Epithelial cell of proximal tubule (primary cell): ENCODE measurements at regions not wholly inside any gene's neighbourhood (a gene's known extent, or its start where the extent isn't known, plus 50 kb on each side); places are given as distances from the start of the nearest gene placed in this dataset.

ENCODE experiments used
- DNase-seq: peaks from one replicate; pipeline ENCODE4 v3.0.0-alpha.2; 2011; ENCODE audit warnings: low read depth
- H3K4me3 ChIP-seq: 2 replicates; pipeline ENCODE4 v1.5.1; 2011; ENCODE audit warnings: low read depth, mild to moderate bottlenecking, low read length
- TF ChIP-seq, protein P1 (sequence below): conservative IDR thresholded peaks from 2 replicates; pipeline ENCODE4 v1.5.1; 2012; ENCODE audit warnings: low read depth, mild to moderate bottlenecking, low read length

DNA sequence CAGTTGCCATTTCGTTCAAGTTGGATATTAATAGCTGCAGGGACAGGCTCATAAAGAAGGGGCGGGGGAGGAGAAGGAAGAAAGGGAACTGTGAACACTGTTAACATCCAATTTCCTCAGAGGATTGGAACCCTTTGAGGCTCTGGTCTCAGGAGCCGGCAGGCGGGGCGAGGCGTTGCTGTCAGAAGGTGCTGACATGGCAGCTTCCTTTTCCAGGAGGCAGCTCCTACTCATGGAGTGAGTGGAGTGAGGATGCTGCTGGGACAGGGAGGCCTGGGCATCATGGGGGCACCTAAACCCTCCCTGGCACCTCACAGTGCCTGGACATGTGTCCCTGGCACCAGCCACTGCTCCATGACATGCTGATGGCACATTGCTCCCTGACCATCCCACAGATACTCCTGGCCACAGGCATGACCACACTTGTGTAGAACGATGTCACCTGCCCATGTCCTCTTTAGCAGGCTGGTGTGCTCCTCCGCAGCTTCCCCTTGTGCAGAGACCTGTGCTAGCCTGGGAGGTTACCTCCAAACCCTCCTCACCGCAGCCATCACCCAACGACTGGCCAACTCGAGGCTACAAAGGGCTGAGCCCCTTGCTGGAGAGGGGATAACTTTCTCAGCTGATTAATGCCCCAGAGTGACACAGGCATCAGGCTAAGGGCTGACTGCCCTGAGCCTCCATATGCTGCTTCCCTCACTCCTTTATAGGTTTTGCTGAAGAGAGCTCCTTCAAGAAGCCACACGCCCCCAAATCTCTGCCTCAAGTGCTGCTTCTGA lies 79.6 kb upstream of the NECTIN1 start:
- no peak for DNase-seq
- H3K4me3 ChIP-seq, result no peak overlapping the region
- TF ChIP-seq, protein P1, sequence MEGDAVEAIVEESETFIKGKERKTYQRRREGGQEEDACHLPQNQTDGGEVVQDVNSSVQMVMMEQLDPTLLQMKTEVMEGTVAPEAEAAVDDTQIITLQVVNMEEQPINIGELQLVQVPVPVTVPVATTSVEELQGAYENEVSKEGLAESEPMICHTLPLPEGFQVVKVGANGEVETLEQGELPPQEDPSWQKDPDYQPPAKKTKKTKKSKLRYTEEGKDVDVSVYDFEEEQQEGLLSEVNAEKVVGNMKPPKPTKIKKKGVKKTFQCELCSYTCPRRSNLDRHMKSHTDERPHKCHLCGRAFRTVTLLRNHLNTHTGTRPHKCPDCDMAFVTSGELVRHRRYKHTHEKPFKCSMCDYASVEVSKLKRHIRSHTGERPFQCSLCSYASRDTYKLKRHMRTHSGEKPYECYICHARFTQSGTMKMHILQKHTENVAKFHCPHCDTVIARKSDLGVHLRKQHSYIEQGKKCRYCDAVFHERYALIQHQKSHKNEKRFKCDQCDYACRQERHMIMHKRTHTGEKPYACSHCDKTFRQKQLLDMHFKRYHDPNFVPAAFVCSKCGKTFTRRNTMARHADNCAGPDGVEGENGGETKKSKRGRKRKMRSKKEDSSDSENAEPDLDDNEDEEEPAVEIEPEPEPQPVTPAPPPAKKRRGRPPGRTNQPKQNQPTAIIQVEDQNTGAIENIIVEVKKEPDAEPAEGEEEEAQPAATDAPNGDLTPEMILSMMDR, result no peak

GRCh38 chr11:119807841-119808240 lies 78.8 kb upstream of the NECTIN1 start:
- TF ChIP-seq, protein P1, result no peak
- no peak for DNase-seq
- no peak overlapping the region for H3K4me3 ChIP-seq

GRCh38 chr11:119807402-119807801 lies 78.4 kb upstream of the NECTIN1 start:
- H3K4me3 ChIP-seq, result no peak overlapping the region
- TF ChIP-seq, protein P1, result no peak
- no peak for DNase-seq

GRCh38 chr11:119806064-119806915 lies 77.3 kb upstream of the NECTIN1 start:
- DNase-seq, result no peak
- TF ChIP-seq, protein P1, result no peak

DNA sequence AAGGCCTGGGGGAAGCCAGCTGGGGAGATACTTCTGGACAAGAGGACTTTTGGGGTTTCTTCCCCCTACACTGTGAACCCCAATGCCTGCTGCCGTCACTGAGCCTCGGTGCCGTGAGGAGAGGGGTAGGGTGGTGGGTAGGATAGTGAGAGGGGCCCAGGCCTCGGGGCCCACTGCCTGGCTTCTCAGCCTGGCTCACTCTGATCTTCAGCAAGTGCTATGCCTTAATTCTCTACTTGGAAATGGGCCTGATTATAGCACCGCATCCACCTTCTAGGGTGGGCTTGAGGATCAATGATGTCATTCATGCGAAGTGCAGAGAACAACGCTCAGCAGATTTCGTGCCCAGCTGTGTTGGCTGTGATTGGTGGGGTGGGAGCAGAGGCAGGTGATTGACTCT lies 76.7 kb upstream of the NECTIN1 start:
- no peak for DNase-seq
- TF ChIP-seq, protein P1, result no peak
- H3K4me3 ChIP-seq, result no peak overlapping the region

More at GRCh38 chr11:119806064-119806915, 77.3 kb upstream of the NECTIN1 start:
- no peak overlapping the region for H3K4me3 ChIP-seq

GRCh38 chr11:119804698-119805097 lies 75.7 kb upstream of the NECTIN1 start:
- TF ChIP-seq, protein P1, result no peak
- no peak for DNase-seq
- no peak overlapping the region for H3K4me3 ChIP-seq
